Activated CD8-positive, alpha-beta T cell treated with anti-CD3 and anti-CD28 coated beads for 36 hours (primary cell): ENCODE measurements at regions not wholly inside any gene's neighbourhood (a gene's known extent, or its start where the extent isn't known, plus 50 kb on each side); places are given as distances from the start of the nearest gene placed in this dataset.

Source experiments
- ATAC-seq: fragments of 200-7000 bp; cut with Tn5 transposase; one replicate; pipeline ENCODE4 v1.10.0; 2021; ENCODE audit warnings: mild to moderate bottlenecking, moderate library complexity
- CTCF ChIA-PET: fragments of 350-600 bp; sonication (Branson Sonifier 250); formaldehyde crosslinking; loops from one replicate; lab custom pipeline; 2021; ENCODE audit warnings: antibody characterized with exemption; lab: Charles Lee
- POLR2A ChIA-PET: fragments of 350-600 bp; sonication (Branson Sonifier 250); formaldehyde crosslinking; loops from one replicate; lab custom pipeline; 2021; ENCODE audit warnings: antibody characterized with exemption; lab: Charles Lee
- DNase-seq: peaks from one replicate; pipeline ENCODE4 v3.0.0-alpha.2; 2020
- H3K27ac Mint-ChIP-seq: one replicate; pipeline ENCODE4 v1.8.0; 2021; ENCODE audit warnings: mild to moderate bottlenecking, mixed read lengths
- H3K27me3 Mint-ChIP-seq: one replicate; pipeline ENCODE4 v1.8.0; 2021; ENCODE audit warnings: mixed read lengths
- H3K36me3 Mint-ChIP-seq: one replicate; pipeline ENCODE4 v1.8.0; 2021; ENCODE audit warnings: low read depth, mixed read lengths
- H3K4me1 Mint-ChIP-seq: one replicate; pipeline ENCODE4 v1.8.0; 2021; ENCODE audit warnings: low read depth, mixed read lengths
- H3K4me3 Mint-ChIP-seq: one replicate; pipeline ENCODE4 v1.8.0; 2021; ENCODE audit warnings: mild to moderate bottlenecking, moderate library complexity, mixed read lengths
- H3K9me3 Mint-ChIP-seq: one replicate; pipeline ENCODE4 v1.8.0; 2021; ENCODE audit warnings: mixed read lengths
- intact Hi-C: fragments of 100-400 bp; cut with micrococcal nuclease; formaldehyde crosslinking; loops from one replicate; pipeline ENCODE4 v1.10.0; 2022
- TF ChIP-seq, protein P1 (sequence below): fragments of 200-600 bp; IDR thresholded peaks from one replicate; pipeline ENCODE4 v1.8.0; 2022; ENCODE audit warnings: antibody characterized with exemption, mild to moderate bottlenecking

DNA sequence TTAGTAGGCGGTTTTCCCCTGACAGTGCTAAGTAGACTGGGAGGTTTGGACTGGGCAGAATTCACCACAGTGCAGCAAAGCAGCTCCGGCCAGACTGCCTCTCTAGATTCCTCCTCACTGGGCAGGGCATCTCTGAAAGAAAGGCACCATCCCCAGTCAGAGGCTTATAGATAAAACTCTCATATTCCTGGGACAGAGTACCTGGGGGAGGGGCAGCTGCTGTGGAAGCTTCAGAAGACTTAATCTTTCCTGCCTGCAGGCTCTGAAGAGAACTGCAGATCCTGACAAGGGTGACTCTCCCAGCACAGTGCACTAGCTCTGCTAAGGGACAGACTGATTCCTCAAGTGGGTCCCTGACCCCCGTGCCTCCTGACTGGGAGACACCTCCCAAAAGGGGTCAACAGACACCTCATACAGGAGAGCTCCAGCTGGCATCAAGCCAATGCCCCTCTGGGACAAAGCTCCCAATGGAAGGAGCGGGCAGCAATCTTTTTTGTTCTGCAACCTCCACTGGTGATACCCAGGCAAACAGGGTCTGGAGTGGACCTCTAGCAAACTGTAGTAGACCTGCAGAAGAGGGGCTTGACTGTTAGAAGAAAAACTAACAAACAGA lies 266.8 kb upstream of the CRIM1 start:
- intact Hi-C loops, result no loop called here
- Mint-ChIP-seq H3K36me3 (no peaks in the 10 kb centered on the region), H3K27me3 (peaks cover 5% of the 10 kb centered on the region), H3K9me3 (peaks cover 3% of the 10 kb centered on the region), H3K4me3 (no peak overlapping the region), H3K4me1 (no peaks in the 10 kb centered on the region), H3K27ac (no peak overlapping the region)
- ChIA-PET CTCF (no interaction called here), POLR2A (no interaction called here)
- no peak for DNase-seq
- ATAC-seq, result no peak
- TF ChIP-seq, protein P1, sequence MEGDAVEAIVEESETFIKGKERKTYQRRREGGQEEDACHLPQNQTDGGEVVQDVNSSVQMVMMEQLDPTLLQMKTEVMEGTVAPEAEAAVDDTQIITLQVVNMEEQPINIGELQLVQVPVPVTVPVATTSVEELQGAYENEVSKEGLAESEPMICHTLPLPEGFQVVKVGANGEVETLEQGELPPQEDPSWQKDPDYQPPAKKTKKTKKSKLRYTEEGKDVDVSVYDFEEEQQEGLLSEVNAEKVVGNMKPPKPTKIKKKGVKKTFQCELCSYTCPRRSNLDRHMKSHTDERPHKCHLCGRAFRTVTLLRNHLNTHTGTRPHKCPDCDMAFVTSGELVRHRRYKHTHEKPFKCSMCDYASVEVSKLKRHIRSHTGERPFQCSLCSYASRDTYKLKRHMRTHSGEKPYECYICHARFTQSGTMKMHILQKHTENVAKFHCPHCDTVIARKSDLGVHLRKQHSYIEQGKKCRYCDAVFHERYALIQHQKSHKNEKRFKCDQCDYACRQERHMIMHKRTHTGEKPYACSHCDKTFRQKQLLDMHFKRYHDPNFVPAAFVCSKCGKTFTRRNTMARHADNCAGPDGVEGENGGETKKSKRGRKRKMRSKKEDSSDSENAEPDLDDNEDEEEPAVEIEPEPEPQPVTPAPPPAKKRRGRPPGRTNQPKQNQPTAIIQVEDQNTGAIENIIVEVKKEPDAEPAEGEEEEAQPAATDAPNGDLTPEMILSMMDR, result no peak

DNA sequence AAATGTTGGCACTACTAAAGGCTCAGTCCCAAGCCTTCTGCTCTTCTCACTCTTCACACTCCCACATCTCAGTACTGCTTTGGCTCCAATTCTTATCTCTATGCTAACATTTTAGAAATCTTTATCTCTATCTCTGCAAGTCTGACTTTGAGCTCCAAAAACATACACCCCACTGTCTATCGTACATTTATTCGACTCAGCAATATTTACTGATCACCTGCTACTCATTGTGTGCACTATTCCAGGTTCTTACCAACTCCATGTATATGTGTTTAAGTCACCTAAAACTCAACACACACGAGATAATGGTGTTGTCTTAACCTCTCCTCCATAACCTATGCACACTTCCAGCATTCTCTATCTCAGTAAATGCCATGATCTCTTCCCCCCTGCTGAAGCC lies 268.2 kb upstream of the CRIM1 start:
- Mint-ChIP-seq H3K4me1 (no peaks in the 10 kb centered on the region), H3K27ac (no peak overlapping the region)
- no peak for ATAC-seq

DNA sequence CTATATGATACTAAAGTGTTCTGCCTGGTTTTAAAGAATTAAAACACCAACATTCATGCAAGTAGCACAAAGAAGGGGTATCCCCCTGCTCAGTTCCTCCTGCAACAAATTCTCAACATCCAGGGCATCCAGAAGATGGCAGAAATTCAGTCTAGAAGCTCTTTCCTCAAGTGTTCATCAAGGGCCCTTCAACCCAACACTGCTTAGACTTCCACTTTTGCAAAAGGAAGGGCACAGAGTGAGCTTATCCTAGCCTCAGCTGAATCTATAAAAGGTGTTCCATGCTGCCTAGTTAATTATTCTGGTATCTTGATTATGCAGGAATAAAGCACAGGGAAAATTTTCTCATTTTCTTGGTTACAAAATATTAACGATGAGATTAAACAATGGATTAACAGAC lies 275.8 kb upstream of the CRIM1 start:
- DNase-seq, result no peak
- no peak overlapping the region for H3K4me3 Mint-ChIP-seq
- ATAC-seq, result no peak
- H3K4me1 Mint-ChIP-seq, result no peaks in the 10 kb centered on the region
- no peak overlapping the region for H3K27ac Mint-ChIP-seq
- H3K36me3 Mint-ChIP-seq, result no peaks in the 10 kb centered on the region
- TF ChIP-seq, protein P1, result no peak
- CTCF ChIA-PET, result no interaction called here
- intact Hi-C loops, result no loop called here
- H3K9me3 Mint-ChIP-seq, result no peaks in the 10 kb centered on the region
- H3K27me3 Mint-ChIP-seq, result peaks cover 7% of the 10 kb centered on the region
- POLR2A ChIA-PET, result no interaction called here

More for the DNA sequence above, 268.2 kb upstream of the CRIM1 start:
- ChIA-PET POLR2A (no interaction called here), CTCF (no interaction called here)
- intact Hi-C loops, result no loop called here
- Mint-ChIP-seq H3K4me3 (no peak overlapping the region), H3K9me3 (no peaks in the 10 kb centered on the region), H3K27me3 (peaks cover 7% of the 10 kb centered on the region), H3K36me3 (no peaks in the 10 kb centered on the region)
- no peak for DNase-seq
- TF ChIP-seq, protein P1, result no peak

DNA sequence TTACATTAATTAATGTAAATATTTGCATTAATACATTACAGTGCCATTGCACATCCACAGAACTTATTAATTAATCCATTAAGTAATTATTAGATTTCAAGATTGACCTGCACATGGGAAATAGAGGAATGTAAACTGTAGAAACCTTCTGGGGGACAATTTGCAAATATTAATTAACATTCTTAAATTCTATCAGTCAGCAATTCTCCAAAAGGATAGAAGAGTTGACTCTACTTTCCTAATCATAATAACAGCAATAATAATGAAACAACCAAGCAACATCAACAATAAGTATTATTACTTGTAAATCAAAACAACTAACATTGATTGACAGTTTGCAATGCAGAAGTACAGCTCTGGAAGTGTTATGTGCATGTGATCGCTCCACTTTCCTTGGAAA lies 281.6 kb upstream of the CRIM1 start:
- CTCF ChIA-PET, result no interaction called here
- no peaks in the 10 kb centered on the region for H3K36me3 Mint-ChIP-seq
- H3K4me3 Mint-ChIP-seq, result no peak overlapping the region
- DNase-seq, result no peak
- H3K27me3 Mint-ChIP-seq, result peaks cover 9% of the 10 kb centered on the region
- no peak overlapping the region for H3K27ac Mint-ChIP-seq
- POLR2A ChIA-PET, result no interaction called here
- intact Hi-C loops, result no loop called here
- no peaks in the 10 kb centered on the region for H3K4me1 Mint-ChIP-seq
- H3K9me3 Mint-ChIP-seq, result no peaks in the 10 kb centered on the region
- ATAC-seq, result no peak
- TF ChIP-seq, protein P1, result no peak

DNA sequence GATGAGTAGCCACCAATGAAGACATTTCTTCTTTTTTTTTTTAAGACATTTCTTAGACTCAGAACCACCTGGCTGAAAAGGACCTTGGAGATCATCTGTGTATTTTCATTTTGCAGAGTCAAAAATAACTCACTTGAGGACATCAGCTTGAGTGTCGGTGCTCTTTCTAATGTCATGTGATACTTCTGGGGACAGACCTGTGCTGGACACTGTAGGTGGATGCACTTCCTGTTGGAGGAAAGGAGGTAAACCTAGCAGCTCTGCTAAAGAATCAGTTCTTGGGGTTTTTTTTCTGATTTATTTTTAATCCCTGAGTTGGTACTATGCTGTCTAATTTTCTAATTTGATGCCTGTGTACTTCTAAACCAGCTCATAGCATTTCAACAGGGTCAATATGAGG lies 283.9 kb upstream of the CRIM1 start:
- H3K4me1 Mint-ChIP-seq, result no peaks in the 10 kb centered on the region
- ChIA-PET CTCF (no interaction called here), POLR2A (no interaction called here)
- H3K4me3 Mint-ChIP-seq, result no peak overlapping the region
- intact Hi-C loops, result no loop called here
- peaks cover 2% of the 10 kb centered on the region for H3K9me3 Mint-ChIP-seq
- TF ChIP-seq, protein P1, result no peak
- H3K27ac Mint-ChIP-seq, result no peak overlapping the region
- DNase-seq (no peak), ATAC-seq (no peak)
- no peaks in the 10 kb centered on the region for H3K36me3 Mint-ChIP-seq
- peaks cover 7% of the 10 kb centered on the region for H3K27me3 Mint-ChIP-seq
